SK-N-MC (cell line): ENCODE measurements at regions not wholly inside any gene's neighbourhood (a gene's known extent, or its start where the extent isn't known, plus 50 kb on each side); places are given as distances from the start of the nearest gene placed in this dataset.

ENCODE experiments used
- DNase-seq: peaks from one replicate; pipeline ENCODE4 v3.0.0-alpha.2; 2011; ENCODE audit warnings: low read depth, low spot score
- H3K27ac ChIP-seq: fragments of 200-600 bp; sonication (generic); 2 replicates; pipeline ENCODE4 v1.5.1; 2016; ENCODE audit warnings: mixed run types
- H3K36me3 ChIP-seq: fragments of 200-600 bp; sonication (generic); 2 replicates; pipeline ENCODE4 v1.6.1; 2017; ENCODE audit warnings: antibody characterized with exemption, low read length, mixed read lengths; ENCODE audit not compliant: insufficient read depth
- H3K4me3 ChIP-seq: fragments of 200-600 bp; sonication (generic); 2 replicates; pipeline ENCODE4 v1.5.1; 2016
- H3K9ac ChIP-seq: fragments of 200-600 bp; sonication (generic); 2 replicates; pipeline ENCODE4 v1.8.0; 2017; ENCODE audit warnings: mixed run types, mixed read lengths; ENCODE audit not compliant: insufficient read length
- H3K9me3 ChIP-seq: fragments of 200-600 bp; sonication (generic); 2 replicates; pipeline ENCODE4 v1.6.1; 2017; ENCODE audit warnings: low read depth, mild to moderate bottlenecking, antibody characterized with exemption, low read length, moderate library complexity, mixed read lengths
- EZH2 ChIP-seq: fragments of 200-600 bp; sonication (generic); IDR thresholded peaks from one replicate; pipeline ENCODE4 v1.6.1; 2017; ENCODE audit warnings: antibody characterized with exemption
- FOXP2 ChIP-seq: optimal IDR thresholded peaks from 2 replicates; pipeline ENCODE3; 2011; ENCODE audit warnings: mild to moderate bottlenecking, moderate library complexity; ENCODE audit not compliant: insufficient read depth; ENCODE audit errors: extremely low read length, control extremely low read depth
- POLR2AphosphoS5 ChIP-seq: IDR thresholded peaks from 2 replicates; pipeline ENCODE4 v1.6.1; 2012; ENCODE audit warnings: mild to moderate bottlenecking, low read depth, low read length, borderline replicate concordance

DNA sequence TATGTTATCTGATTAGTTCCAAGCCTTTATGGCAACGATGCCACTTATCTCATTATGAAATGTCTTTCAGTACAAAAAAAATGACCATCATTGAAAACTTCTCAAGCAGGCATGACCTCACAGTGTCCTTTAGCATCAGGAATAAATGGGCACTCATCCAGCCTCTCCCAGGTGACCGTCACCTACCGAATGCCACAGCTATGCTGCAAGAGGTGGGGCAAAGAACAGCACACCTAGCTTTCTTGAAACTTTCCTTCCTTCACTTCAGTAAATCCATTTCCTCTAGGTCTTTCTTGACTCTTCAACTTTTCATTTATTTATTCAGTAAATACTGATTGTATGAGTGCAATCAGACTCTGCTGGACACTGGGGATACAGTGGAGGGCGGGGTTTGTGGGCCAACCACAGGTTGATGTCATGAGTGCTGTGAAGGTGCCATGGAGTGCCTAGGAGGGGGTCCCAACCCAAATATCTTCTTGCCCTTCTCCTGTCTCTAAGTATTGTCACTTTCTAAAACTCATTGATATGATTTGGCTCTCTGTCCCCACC lies 54.3 kb upstream of the HK2 start:
- no peaks in the 10 kb centered on the region for H3K9me3 ChIP-seq
- DNase-seq, result no peak
- H3K27ac ChIP-seq, result no peak overlapping the region
- no peaks in the 10 kb centered on the region for H3K36me3 ChIP-seq
- no peak overlapping the region for H3K9ac ChIP-seq
- H3K4me3 ChIP-seq, result no peak overlapping the region
- TF ChIP-seq EZH2 (no peak), POLR2AphosphoS5 (no peak), FOXP2 (no peak)
